GM23248 (cell line): ENCODE measurements at regions not wholly inside any gene's neighbourhood (a gene's known extent, or its start where the extent isn't known, plus 50 kb on each side); places are given as distances from the start of the nearest gene placed in this dataset.

Experiments
- DNase-seq: peaks from one replicate; pipeline ENCODE4 v3.0.0-alpha.2; 2015
- H2AFZ ChIP-seq: fragments of 200-600 bp; sonication (generic); 2 replicates; pipeline ENCODE4 v1.6.1; 2016; ENCODE audit warnings: antibody characterized with exemption
- H3F3A ChIP-seq: fragments of 200-600 bp; sonication (generic); 2 replicates; pipeline ENCODE4 v1.6.1; 2016; ENCODE audit warnings: mild to moderate bottlenecking, antibody characterized with exemption, mixed run types; ENCODE audit not compliant: insufficient read depth
- H3K27ac ChIP-seq: fragments of 200-600 bp; sonication (generic); 2 replicates; pipeline ENCODE4 v1.5.1; 2016; ENCODE audit warnings: mild to moderate bottlenecking
- H3K27me3 ChIP-seq: fragments of 200-600 bp; sonication (generic); replicated peaks from 2 replicates; pipeline ENCODE4 v1.6.1; 2016; ENCODE audit warnings: mild to moderate bottlenecking; ENCODE audit not compliant: insufficient read depth
- H3K36me3 ChIP-seq: fragments of 200-600 bp; sonication (generic); 2 replicates; pipeline ENCODE4 v1.6.1; 2016; ENCODE audit warnings: low read depth, mild to moderate bottlenecking
- H3K4me1 ChIP-seq: fragments of 200-600 bp; sonication (generic); 2 replicates; pipeline ENCODE4 v1.6.1; 2016; ENCODE audit warnings: mild to moderate bottlenecking; ENCODE audit not compliant: insufficient read depth
- H3K4me2 ChIP-seq: fragments of 200-600 bp; sonication (generic); one replicate; pipeline ENCODE4 v1.6.1; 2016; ENCODE audit warnings: mild to moderate bottlenecking; ENCODE audit not compliant: unreplicated experiment
- H3K4me3 ChIP-seq: fragments of 200-600 bp; sonication (generic); 2 replicates; pipeline ENCODE4 v1.5.1; 2016; ENCODE audit warnings: mild to moderate bottlenecking
- H3K79me2 ChIP-seq: fragments of 200-600 bp; sonication (generic); 2 replicates; pipeline ENCODE4 v1.6.1; 2016; ENCODE audit warnings: mild to moderate bottlenecking; ENCODE audit not compliant: insufficient read depth
- H3K9ac ChIP-seq: fragments of 200-600 bp; sonication (generic); 2 replicates; pipeline ENCODE4 v1.6.1; 2016; ENCODE audit warnings: mild to moderate bottlenecking
- H3K9me2 ChIP-seq: fragments of 200-600 bp; sonication (generic); 2 replicates; pipeline ENCODE4 v1.6.1; 2016; ENCODE audit warnings: mixed run types, mild to moderate bottlenecking, moderate library complexity; ENCODE audit not compliant: insufficient read depth
- H3K9me3 ChIP-seq: fragments of 200-600 bp; sonication (generic); one replicate; pipeline ENCODE4 v1.6.1; 2017; ENCODE audit warnings: low read depth
- H4K20me1 ChIP-seq: fragments of 200-600 bp; sonication (generic); 2 replicates; pipeline ENCODE4 v1.6.0; 2016; ENCODE audit not compliant: insufficient read depth
- EZH2 ChIP-seq: fragments of 200-600 bp; sonication (generic); IDR thresholded peaks from 2 replicates; pipeline ENCODE4 v1.6.1; 2018; ENCODE audit warnings: antibody characterized with exemption, mild to moderate bottlenecking; ENCODE audit not compliant: insufficient read depth, poor library complexity, severe bottlenecking
- EZH2phosphoT487 ChIP-seq: fragments of 200-600 bp; sonication (generic); IDR thresholded peaks from 2 replicates; pipeline ENCODE4 v1.6.1; 2018; ENCODE audit warnings: antibody characterized with exemption, moderate library complexity, mild to moderate bottlenecking, low read depth; ENCODE audit not compliant: insufficient read depth
- WGBS, 2 experiments: methylation state at CpG; one replicate each; pipeline ENCODE4 v1.1.6; 2015 to 2017; ENCODE audit warnings: low lambda C conversion rate in 2 of 2, low coverage in 1 of 2; ENCODE audit errors: missing lambda C conversion rate in 2 of 2; 5-methylcytosine and 5-hydroxymethylcytosine counted together
- in situ Hi-C: fragments of 300-500 bp; cut with MboI; formaldehyde crosslinking; loops from 2 replicates; pipeline ENCODE4 v1.15.0; 2020

GRCh38 chr10:44065788-44066526, 318.9 kb downstream of the CXCL12 start:
- Histone ChIP-seq H3K79me2 (no peaks in the 10 kb centered on the region), H3F3A (0 out of 2 replicates have a peak, but pooled peaks cover 5% of the 10 kb centered on the region), H3K27me3 (no peaks in the 10 kb centered on the region), H3K27ac (no peak overlapping the region), H3K9ac (no peak overlapping the region), H3K4me3 (no peak overlapping the region), H3K9me3 (no peaks in the 10 kb centered on the region), H3K9me2 (no peaks in the 10 kb centered on the region), H3K36me3 (no peaks in the 10 kb centered on the region), H4K20me1 (no peaks in the 10 kb centered on the region), H2AFZ (no peak overlapping the region), H3K4me2 (no peak overlapping the region), H3K4me1 (peaks cover 18% of the 10 kb centered on the region)
- DNase-seq, result no peak
- TF ChIP-seq EZH2, result no peak
- 57 to 58% methylated on average over 9 of the region's 9 CpGs for WGBS, 2 experiments
- in situ Hi-C loops, result loop anchor here (10.0 to 25.0 kb wide), 2 partner anchors 319 to 796 kb away; partner anchors contain the start of gene CXCL12

GRCh38 chr10:44064987-44065787, 319.7 kb downstream of the CXCL12 start:
- no peak for DNase-seq
- no peak overlapping the region for H2AFZ ChIP-seq
- H3K9me3 ChIP-seq, result no peaks in the 10 kb centered on the region
- H3K27ac ChIP-seq, result no peak overlapping the region
- in situ Hi-C loops, result loop anchor here (10.0 to 25.0 kb wide), 2 partner anchors 320 to 797 kb away; partner anchors contain the start of gene CXCL12
- H3K36me3 ChIP-seq, result no peaks in the 10 kb centered on the region
- TF ChIP-seq EZH2phosphoT487 (no peak), EZH2 (no peak)
- 0 out of 2 replicates have a peak, but pooled peaks cover 4% of the 10 kb centered on the region for H3F3A ChIP-seq
- H3K79me2 ChIP-seq, result no peaks in the 10 kb centered on the region
- 66% methylated on average over 7 of the region's 7 CpGs for WGBS, 2 experiments
- no peaks in the 10 kb centered on the region for H4K20me1 ChIP-seq
- peaks cover 16% of the 10 kb centered on the region for H3K4me1 ChIP-seq
- H3K9ac ChIP-seq, result no peak overlapping the region
- H3K4me3 ChIP-seq, result no peak overlapping the region
- H3K9me2 ChIP-seq, result no peaks in the 10 kb centered on the region
- no peaks in the 10 kb centered on the region for H3K27me3 ChIP-seq
- H3K4me2 ChIP-seq, result no peak overlapping the region

GRCh38 chr10:44064317-44064716, 320.6 kb downstream of the CXCL12 start:
- 0 out of 2 replicates have a peak, but pooled peaks cover 1% of the 10 kb centered on the region for H3F3A ChIP-seq
- H3K36me3 ChIP-seq, result no peaks in the 10 kb centered on the region
- H3K4me1 ChIP-seq, result peaks cover 9% of the 10 kb centered on the region
- no peak for DNase-seq
- no peaks in the 10 kb centered on the region for H3K27me3 ChIP-seq
- H2AFZ ChIP-seq, result no peak overlapping the region
- H3K79me2 ChIP-seq, result no peaks in the 10 kb centered on the region
- H3K9me3 ChIP-seq, result no peaks in the 10 kb centered on the region
- no peak overlapping the region for H3K4me3 ChIP-seq
- 86 to 90% methylated on average over 7 to 8 of the region's 8 CpGs for WGBS, 2 experiments
- in situ Hi-C loops, result loop anchor here (10.0 to 25.0 kb wide), 2 partner anchors 320 to 798 kb away; partner anchors contain the start of gene CXCL12
- H3K9ac ChIP-seq, result no peak overlapping the region
- no peaks in the 10 kb centered on the region for H3K9me2 ChIP-seq
- TF ChIP-seq EZH2 (no peak), EZH2phosphoT487 (no peak)
- H3K4me2 ChIP-seq, result no peak overlapping the region
- no peak overlapping the region for H3K27ac ChIP-seq
- H4K20me1 ChIP-seq, result no peaks in the 10 kb centered on the region

- Histone ChIP-seq H3K9me2 (no peaks in the 10 kb centered on the region), H3K79me2 (no peaks in the 10 kb centered on the region), H3K4me3 (no peak overlapping the region), H3K36me3 (no peaks in the 10 kb centered on the region), H3K9me3 (no peaks in the 10 kb centered on the region), H3F3A (no peaks in the 10 kb centered on the region), H2AFZ (no peak overlapping the region), H4K20me1 (no peaks in the 10 kb centered on the region), H3K27ac (no peak overlapping the region), H3K4me2 (no peak overlapping the region), H3K4me1 (peaks cover 3% of the 10 kb centered on the region; the same call in 1 of the 2 replicates), H3K27me3 (no peaks in the 10 kb centered on the region), H3K9ac (no peak overlapping the region)
- TF ChIP-seq EZH2 (no peak), EZH2phosphoT487 (no peak)
- 90 to 94% methylated on average over 2 of the region's 2 CpGs for WGBS, 2 experiments
- DNase-seq, result no peak
- in situ Hi-C loops, result loop anchor here (10.0 to 25.0 kb wide), 2 partner anchors 321 to 799 kb away; partner anchors contain the start of gene CXCL12
Observed at GRCh38 chr10:44063686-44064085, 321.2 kb downstream of the CXCL12 start.
